IPS-NIHi7 (cell line): ENCODE measurements at regions not wholly inside any gene's neighbourhood (a gene's known extent, or its start where the extent isn't known, plus 50 kb on each side); places are given as distances from the start of the nearest gene placed in this dataset.
"Not testable (repeated sequence)": the region's sequence is repeated elsewhere in the genome, so short reads cannot be mapped to it uniquely, and the experiment has no call there.

Experiments
- DNase-seq: peaks from one replicate; pipeline ENCODE4 v3.0.0; 2012; ENCODE audit warnings: mixed read lengths; ENCODE audit errors: extremely low spot score

- no peak for DNase-seq
These were observed 597.1 kb downstream of the CCSER2 start for GRCh38 chr10:84925495-84925894.

- no peak for DNase-seq
These were observed 605.0 kb downstream of the CCSER2 start for GRCh38 chr10:84933402-84933801.

- DNase-seq = no peak
These were observed 607.4 kb downstream of the CCSER2 start for GRCh38 chr10:84935772-84936171.

- DNase-seq = no peak
These were observed 609.9 kb downstream of the CCSER2 start for GRCh38 chr10:84938117-84938905.

GRCh38 chr10:84943541-84943940 is 615.2 kb downstream of the CCSER2 start:
- DNase-seq = no peak

- DNase-seq = no peak
These were observed 615.8 kb downstream of the CCSER2 start for GRCh38 chr10:84944187-84944586.

GRCh38 chr10:84945791-84946190 is 617.4 kb downstream of the CCSER2 start:
- DNase-seq = no peak

- no peak for DNase-seq
These were observed 618.5 kb downstream of the CCSER2 start for GRCh38 chr10:84946904-84947303.

GRCh38 chr10:84948644-84949043 is 620.3 kb downstream of the CCSER2 start:
- no peak for DNase-seq

GRCh38 chr10:84951616-84952015 is 623.2 kb downstream of the CCSER2 start:
- DNase-seq = no peak

GRCh38 chr10:84957427-84957826 is 629.0 kb downstream of the CCSER2 start:
- DNase-seq = no peak

GRCh38 chr10:84965468-84965867 is 637.1 kb downstream of the CCSER2 start:
- DNase-seq = no peak

- DNase-seq = no peak
These were observed 638.5 kb downstream of the CCSER2 start for GRCh38 chr10:84966708-84967441.

GRCh38 chr10:84969297-84969696 is 640.9 kb downstream of the CCSER2 start:
- not testable (repeated sequence) for DNase-seq

- no peak for DNase-seq
These were observed 658.6 kb downstream of the CCSER2 start for GRCh38 chr10:84987039-84987438.

GRCh38 chr10:84988011-84988410 is 659.6 kb downstream of the CCSER2 start:
- DNase-seq = no peak

GRCh38 chr10:84990713-84991112 is 662.3 kb downstream of the CCSER2 start:
- DNase-seq = no peak

- no peak for DNase-seq
These were observed 662.9 kb downstream of the CCSER2 start for GRCh38 chr10:84991301-84991700.

- DNase-seq = no peak
These were observed 665.1 kb downstream of the CCSER2 start for GRCh38 chr10:84993251-84994035.

- no peak for DNase-seq
These were observed 666.3 kb downstream of the CCSER2 start for GRCh38 chr10:84994722-84995121.

- DNase-seq = no peak
These were observed 668.2 kb downstream of the CCSER2 start for GRCh38 chr10:84996580-84996979.

- no peak for DNase-seq
These were observed 669.5 kb downstream of the CCSER2 start for GRCh38 chr10:84997870-84998269.
